CD8-positive, alpha-beta memory T cell (primary cell): ENCODE measurements at regions not wholly inside any gene's neighbourhood (a gene's known extent, or its start where the extent isn't known, plus 50 kb on each side); places are given as distances from the start of the nearest gene placed in this dataset.

Experiments
- CTCF ChIA-PET: fragments of 350-600 bp; sonication (Branson Sonifier 250); formaldehyde crosslinking; loops from one replicate; lab custom pipeline; 2021; ENCODE audit warnings: antibody characterized with exemption; lab: Charles Lee
- POLR2A ChIA-PET: fragments of 350-600 bp; sonication (Branson Sonifier 250); formaldehyde crosslinking; loops from one replicate; lab custom pipeline; 2021; ENCODE audit warnings: antibody characterized with exemption; lab: Charles Lee
- DNase-seq, 5 donors: peaks; one replicate each; pipeline versions ENCODE4 v3.0.0 to v3.0.0-alpha.2; 2020 to 2022; ENCODE audit warnings: mixed read lengths in 1 of 5
- H3K27ac ChIP-seq: one replicate; pipeline ENCODE4 v1.7.0; 2013; ENCODE audit warnings: low read depth, mild to moderate bottlenecking, low read length, moderate library complexity
- H3K27me3 ChIP-seq: 2 replicates; pipeline ENCODE4 v1.7.0; 2013; ENCODE audit warnings: low read length, mild to moderate bottlenecking; ENCODE audit not compliant: insufficient read depth, poor library complexity, severe bottlenecking
- H3K36me3 ChIP-seq: 2 replicates; pipeline ENCODE4 v1.7.0; 2013; ENCODE audit warnings: mild to moderate bottlenecking, low read length, moderate library complexity; ENCODE audit not compliant: insufficient read depth
- H3K4me1 ChIP-seq: 2 replicates; pipeline ENCODE4 v1.7.0; 2013; ENCODE audit warnings: mild to moderate bottlenecking, low read length, moderate library complexity; ENCODE audit not compliant: insufficient read depth
- H3K4me3 ChIP-seq: 2 replicates; pipeline ENCODE4 v1.7.0; 2013; ENCODE audit warnings: mild to moderate bottlenecking, low read length
- H3K9me3 ChIP-seq: 2 replicates; pipeline ENCODE4 v1.7.0; 2013; ENCODE audit warnings: mild to moderate bottlenecking, low read length
- H3K27ac Mint-ChIP-seq, 8 donors: one replicate each; pipeline ENCODE4 v1.8.0; 2020 to 2021; ENCODE audit warnings: mixed read lengths in 8 of 8, mild to moderate bottlenecking in 6 of 8, inconsistent platforms in 3 of 8, moderate library complexity in 3 of 8
- H3K27me3 Mint-ChIP-seq, 2 donors: one replicate each; pipeline ENCODE4 v1.8.0; 2020 to 2021; ENCODE audit warnings: mixed read lengths in 2 of 2, mild to moderate bottlenecking in 1 of 2, moderate library complexity in 1 of 2
- H3K36me3 Mint-ChIP-seq, 3 donors: one replicate each; pipeline ENCODE4 v1.8.0; 2020 to 2021; ENCODE audit warnings: mixed read lengths in 3 of 3, inconsistent platforms in 1 of 3, mild to moderate bottlenecking in 1 of 3
- H3K4me1 Mint-ChIP-seq, 3 donors: one replicate each; pipeline ENCODE4 v1.8.0; 2020 to 2021; ENCODE audit warnings: mixed read lengths in 3 of 3, inconsistent platforms in 1 of 3, mild to moderate bottlenecking in 1 of 3
- H3K4me3 Mint-ChIP-seq, 7 donors: one replicate each; pipeline ENCODE4 v1.8.0; 2020 to 2021; ENCODE audit warnings: mixed read lengths in 7 of 7, mild to moderate bottlenecking in 6 of 7, moderate library complexity in 4 of 7, inconsistent platforms in 2 of 7
- H3K9me3 Mint-ChIP-seq, 5 donors: one replicate each; pipeline ENCODE4 v1.8.0; 2020 to 2022; ENCODE audit warnings: mixed read lengths in 5 of 5, mild to moderate bottlenecking in 3 of 5, moderate library complexity in 2 of 5, inconsistent platforms in 1 of 5

DNA sequence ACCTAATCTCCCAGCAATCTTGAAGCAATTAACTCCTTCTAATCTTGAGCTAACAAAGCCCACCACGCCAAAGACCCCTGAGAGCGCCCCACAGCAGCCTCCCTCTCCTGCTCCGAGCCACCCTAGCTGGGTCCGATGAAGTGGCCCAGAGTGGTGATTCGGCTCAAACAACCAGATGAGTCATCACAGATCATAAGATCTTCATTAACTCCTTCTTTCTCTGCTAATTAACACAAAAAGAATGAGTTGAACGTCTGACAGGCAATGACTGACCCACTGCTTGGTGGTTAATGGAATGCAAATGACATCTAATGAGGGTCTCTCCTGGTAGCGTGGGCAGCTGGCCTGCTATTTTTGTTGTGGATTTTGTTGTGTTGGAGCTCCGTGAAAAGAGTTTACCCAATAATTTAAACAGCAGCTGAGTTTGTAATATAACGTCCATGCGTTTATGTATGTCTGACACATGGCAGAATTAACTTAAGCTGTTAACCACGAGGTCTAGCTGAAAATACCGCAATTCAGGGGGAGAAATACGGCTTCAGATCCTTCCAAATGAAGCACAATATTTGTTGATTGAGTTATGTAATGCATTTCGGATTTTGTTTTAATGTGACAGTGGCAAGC is 161.4 kb downstream of the RAB11FIP2 start:
- Histone ChIP-seq H3K4me1 (no peaks in the 10 kb centered on the region), H3K4me3 (no peak overlapping the region), H3K9me3 (no peaks in the 10 kb centered on the region), H3K36me3 (no peaks in the 10 kb centered on the region), H3K27me3 (no peaks in the 10 kb centered on the region), H3K27ac (no peak overlapping the region)
- Mint-ChIP-seq H3K27ac (no peak overlapping the region), H3K4me3 (no peak overlapping the region), H3K9me3 (no peaks in the 10 kb centered on the region), H3K36me3 (no peaks in the 10 kb centered on the region), H3K27me3 (peaks cover 4 to 37% of the 10 kb centered on the region in 2 donors), H3K4me1 (no peaks in the 10 kb centered on the region)
- no peak for DNase-seq
- CTCF ChIA-PET, result no interaction called here
- POLR2A ChIA-PET, result no interaction called here

DNA sequence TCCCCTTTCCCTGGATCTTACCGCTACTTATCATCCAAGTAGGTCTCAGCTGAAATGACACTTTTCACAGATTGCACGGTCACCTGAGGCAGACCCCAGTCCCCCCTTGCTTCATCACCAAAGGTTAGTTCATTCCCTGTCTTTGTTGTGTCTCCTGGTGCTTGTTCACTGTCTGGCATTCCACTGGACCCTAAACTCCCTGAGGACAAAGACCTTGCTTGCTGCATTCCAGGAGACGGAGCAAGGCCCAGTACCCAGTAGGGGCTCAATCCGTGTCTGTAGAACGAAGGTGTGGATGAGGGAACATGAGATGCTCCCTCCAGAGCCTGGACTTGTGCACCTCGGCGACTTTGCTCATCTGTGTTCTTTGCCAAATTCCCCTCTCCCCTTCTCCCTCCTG is 160.0 kb downstream of the RAB11FIP2 start:
- Histone ChIP-seq H3K4me3 (no peak overlapping the region), H3K36me3 (no peaks in the 10 kb centered on the region), H3K9me3 (no peaks in the 10 kb centered on the region), H3K27ac (no peak overlapping the region), H3K4me1 (no peaks in the 10 kb centered on the region), H3K27me3 (no peaks in the 10 kb centered on the region)
- ChIA-PET POLR2A (no interaction called here), CTCF (no interaction called here)
- no peak for DNase-seq
- H3K9me3 Mint-ChIP-seq, result no peaks in the 10 kb centered on the region
- no peak overlapping the region for H3K27ac Mint-ChIP-seq
- H3K27me3 Mint-ChIP-seq, result peaks cover 3 to 29% of the 10 kb centered on the region in 2 donors
- no peaks in the 10 kb centered on the region for H3K36me3 Mint-ChIP-seq
- no peaks in the 10 kb centered on the region for H3K4me1 Mint-ChIP-seq
- no peak overlapping the region for H3K4me3 Mint-ChIP-seq

GRCh38 chr10:117889664-117890063 is 157.1 kb downstream of the RAB11FIP2 start:
- no peaks in the 10 kb centered on the region for H3K27me3 ChIP-seq
- H3K27ac ChIP-seq, result no peak overlapping the region
- no peaks in the 10 kb centered on the region for H3K4me1 Mint-ChIP-seq
- DNase-seq, result no peak
- no peaks in the 10 kb centered on the region for H3K4me1 ChIP-seq
- CTCF ChIA-PET, result no interaction called here
- H3K27me3 Mint-ChIP-seq, result peaks cover 3 to 31% of the 10 kb centered on the region in 2 donors
- no peaks in the 10 kb centered on the region for H3K9me3 ChIP-seq
- H3K36me3 Mint-ChIP-seq, result no peaks in the 10 kb centered on the region
- no peak overlapping the region for H3K27ac Mint-ChIP-seq
- no peak overlapping the region for H3K4me3 Mint-ChIP-seq
- H3K36me3 ChIP-seq, result no peaks in the 10 kb centered on the region
- no peak overlapping the region for H3K4me3 ChIP-seq
- H3K9me3 Mint-ChIP-seq, result no peaks in the 10 kb centered on the region
- POLR2A ChIA-PET, result no interaction called here

GRCh38 chr10:117892681-117893220 is 154.0 kb downstream of the RAB11FIP2 start:
- Mint-ChIP-seq H3K27ac (no peak overlapping the region), H3K4me1 (no peaks in the 10 kb centered on the region), H3K4me3 (no peak overlapping the region), H3K36me3 (no peaks in the 10 kb centered on the region), H3K27me3 (peaks cover 3 to 22% of the 10 kb centered on the region in 2 donors), H3K9me3 (peaks cover 0 to 6% (median 2%) of the 10 kb centered on the region in 5 donors)
- Histone ChIP-seq H3K4me3 (no peak overlapping the region), H3K36me3 (no peaks in the 10 kb centered on the region), H3K4me1 (no peaks in the 10 kb centered on the region), H3K27ac (no peak overlapping the region), H3K9me3 (no peaks in the 10 kb centered on the region), H3K27me3 (no peaks in the 10 kb centered on the region)
- CTCF ChIA-PET, result no interaction called here
- POLR2A ChIA-PET, result no interaction called here
- DNase-seq, result no peak

GRCh38 chr10:117894339-117894738 is 152.4 kb downstream of the RAB11FIP2 start:
- Mint-ChIP-seq H3K27me3 (peaks cover 3 to 17% of the 10 kb centered on the region in 2 donors), H3K4me3 (no peak overlapping the region), H3K27ac (no peak overlapping the region), H3K36me3 (no peaks in the 10 kb centered on the region), H3K9me3 (peaks cover 0 to 6% (median 2%) of the 10 kb centered on the region in 5 donors), H3K4me1 (no peaks in the 10 kb centered on the region)
- DNase-seq, result no peak
- Histone ChIP-seq H3K4me1 (no peaks in the 10 kb centered on the region), H3K27me3 (no peaks in the 10 kb centered on the region), H3K27ac (no peak overlapping the region), H3K9me3 (no peaks in the 10 kb centered on the region), H3K4me3 (no peak overlapping the region), H3K36me3 (no peaks in the 10 kb centered on the region)
- ChIA-PET CTCF (interaction anchor here (0.6 kb wide), 1 partner anchor 14 kb away, joined by 3 read pairs; no protein-coding TSS in a partner anchor), POLR2A (no interaction called here)

DNA sequence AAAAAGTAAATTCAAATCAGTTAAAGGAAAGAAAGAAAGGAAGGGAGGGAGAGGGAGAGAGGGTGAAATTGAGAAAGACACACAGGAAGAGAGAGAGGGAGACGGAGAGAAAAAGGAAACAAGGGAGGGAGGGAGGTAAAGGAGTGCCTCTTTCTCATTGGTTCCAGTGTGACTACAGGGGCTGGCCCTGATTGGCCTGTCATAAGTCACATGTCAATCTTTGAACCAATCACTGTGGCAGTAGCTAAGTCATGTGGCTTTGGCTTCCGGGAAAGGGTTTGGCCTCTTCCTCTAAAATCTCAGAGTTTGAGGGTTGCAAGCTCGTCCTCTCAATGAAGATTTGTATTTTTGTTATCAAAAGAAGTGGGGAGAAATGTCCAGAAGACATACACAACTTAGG is 150.2 kb downstream of the RAB11FIP2 start:
- H3K36me3 ChIP-seq, result no peaks in the 10 kb centered on the region
- no peak overlapping the region for H3K27ac Mint-ChIP-seq
- no peak for DNase-seq
- H3K27me3 ChIP-seq, result no peaks in the 10 kb centered on the region
- no peak overlapping the region for H3K4me3 Mint-ChIP-seq
- H3K9me3 Mint-ChIP-seq, result peaks cover 0 to 6% (median 2%) of the 10 kb centered on the region in 5 donors
- H3K4me1 Mint-ChIP-seq, result no peaks in the 10 kb centered on the region
- H3K27ac ChIP-seq, result no peak overlapping the region
- ChIA-PET CTCF (no interaction called here), POLR2A (no interaction called here)
- H3K4me3 ChIP-seq, result no peak overlapping the region
- peaks cover 3 to 15% of the 10 kb centered on the region in 2 donors for H3K27me3 Mint-ChIP-seq
- H3K4me1 ChIP-seq, result no peaks in the 10 kb centered on the region
- H3K36me3 Mint-ChIP-seq, result no peaks in the 10 kb centered on the region
- H3K9me3 ChIP-seq, result no peaks in the 10 kb centered on the region

DNA sequence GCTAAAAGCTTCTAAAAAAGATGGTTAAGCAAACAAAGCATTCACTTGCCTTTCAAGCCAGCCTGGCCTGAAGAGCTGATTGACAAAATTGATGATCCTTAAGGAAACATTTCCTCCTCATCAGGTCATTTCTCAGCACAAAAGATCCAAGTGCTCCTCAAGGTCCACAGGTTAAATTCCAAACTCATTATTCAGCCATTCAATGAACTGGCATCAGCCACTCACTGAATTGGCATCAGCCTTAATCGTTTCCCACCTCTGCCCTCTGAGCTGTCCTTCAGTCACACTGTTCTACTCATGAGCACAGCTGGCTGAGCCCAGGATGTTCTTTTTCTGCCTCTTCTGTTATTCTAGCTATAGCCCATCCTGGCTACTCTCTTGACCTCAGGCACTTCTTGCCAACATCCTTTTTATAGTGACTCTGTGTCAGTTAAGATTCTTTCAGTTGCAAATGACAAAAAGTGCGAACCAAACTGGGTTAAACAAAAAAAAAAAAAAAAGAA is 147.5 kb downstream of the RAB11FIP2 start:
- Mint-ChIP-seq H3K27ac (no peak overlapping the region), H3K36me3 (no peaks in the 10 kb centered on the region), H3K9me3 (peaks cover 0 to 6% (median 2%) of the 10 kb centered on the region in 5 donors), H3K4me1 (no peaks in the 10 kb centered on the region), H3K4me3 (no peak overlapping the region), H3K27me3 (peaks cover 4 to 16% of the 10 kb centered on the region in 2 donors)
- no peaks in the 10 kb centered on the region for H3K9me3 ChIP-seq
- H3K36me3 ChIP-seq, result no peaks in the 10 kb centered on the region
- ChIA-PET POLR2A (no interaction called here), CTCF (interaction anchor here (0.8 kb wide), 1 partner anchor 9 kb away, joined by 3 read pairs; no protein-coding TSS in a partner anchor)
- H3K4me3 ChIP-seq, result no peak overlapping the region
- no peaks in the 10 kb centered on the region for H3K4me1 ChIP-seq
- DNase-seq, result no peak
- no peak overlapping the region for H3K27ac ChIP-seq
- no peaks in the 10 kb centered on the region for H3K27me3 ChIP-seq

- Histone ChIP-seq H3K36me3 (no peaks in the 10 kb centered on the region), H3K4me3 (no peak overlapping the region), H3K27me3 (no peaks in the 10 kb centered on the region), H3K4me1 (no peaks in the 10 kb centered on the region), H3K27ac (no peak overlapping the region), H3K9me3 (no peaks in the 10 kb centered on the region)
- no peaks in the 10 kb centered on the region for H3K4me1 Mint-ChIP-seq
- H3K27ac Mint-ChIP-seq, result no peak overlapping the region
- no peaks in the 10 kb centered on the region for H3K36me3 Mint-ChIP-seq
- peaks cover 0 to 6% (median 6%) of the 10 kb centered on the region in 5 donors for H3K9me3 Mint-ChIP-seq
- ChIA-PET CTCF (no interaction called here), POLR2A (no interaction called here)
- no peak for DNase-seq
- peaks cover 6 to 13% of the 10 kb centered on the region in 2 donors for H3K27me3 Mint-ChIP-seq
- no peak overlapping the region for H3K4me3 Mint-ChIP-seq
These were observed 146.5 kb downstream of the RAB11FIP2 start for GRCh38 chr10:117900280-117900679.
